ENCODE measurements at regions not wholly inside any gene's neighbourhood (a gene's known extent, or its start where the extent isn't known, plus 50 kb on each side); places are given as distances from the start of the nearest gene placed in this dataset.

- H3K27me3 ChIP-seq, result no peaks in the 10 kb centered on the region
- H3K4me3 ChIP-seq, result no peak overlapping the region
- TF ChIP-seq POLR2A (IDR thresholded peaks at IDR 0.05), result no peak
- no peak for TF ChIP-seq CTCF (IDR thresholded peaks at IDR 0.05)
- intact Hi-C loops (cut with DNase I; ENCODE audit: low total_unique reads), result no loop called here
- peak; percentile 64 to 77 for DNase-seq
- H3K27ac ChIP-seq, result peak overlapping the region in 1 of 2 donors; percentile 18
- H3K9me3 ChIP-seq, result no peaks in the 10 kb centered on the region
- peaks cover 0 to 6% of the 10 kb centered on the region in 2 donors for H3K4me1 ChIP-seq
- no peaks in the 10 kb centered on the region for H3K36me3 ChIP-seq
Measured at GRCh38 chr18:23311351-23312121, 141.6 kb upstream of the RIOK3 start.

- no peaks in the 10 kb centered on the region for H3K9me3 ChIP-seq
- TF ChIP-seq CTCF (IDR thresholded peaks at IDR 0.05), result no peak
- TF ChIP-seq POLR2A (IDR thresholded peaks at IDR 0.05), result no peak
- H3K4me3 ChIP-seq, result no peak overlapping the region
- H3K27ac ChIP-seq, result no peak overlapping the region
- H3K36me3 ChIP-seq, result no peaks in the 10 kb centered on the region
- intact Hi-C loops (cut with DNase I; ENCODE audit: low total_unique reads), result no loop called here
- peaks cover 0 to 6% of the 10 kb centered on the region in 2 donors for H3K4me1 ChIP-seq
- no peak for DNase-seq
- no peaks in the 10 kb centered on the region for H3K27me3 ChIP-seq
Measured at GRCh38 chr18:23313379-23313778, 139.7 kb upstream of the RIOK3 start.

GRCh38 chr18:23314672-23315071 lies 138.4 kb upstream of the RIOK3 start:
- no peaks in the 10 kb centered on the region for H3K9me3 ChIP-seq
- no peaks in the 10 kb centered on the region for H3K27me3 ChIP-seq
- intact Hi-C loops (cut with DNase I; ENCODE audit: low total_unique reads), result no loop called here
- no peaks in the 10 kb centered on the region for H3K36me3 ChIP-seq
- H3K27ac ChIP-seq, result no peak overlapping the region
- DNase-seq, result no peak
- no peak for TF ChIP-seq CTCF (IDR thresholded peaks at IDR 0.05)
- TF ChIP-seq POLR2A (IDR thresholded peaks at IDR 0.05), result no peak
- peaks cover 0 to 6% of the 10 kb centered on the region in 2 donors for H3K4me1 ChIP-seq
- H3K4me3 ChIP-seq, result no peak overlapping the region

- Histone ChIP-seq H3K4me1 (peaks cover 0 to 6% of the 10 kb centered on the region in 2 donors), H3K9me3 (no peaks in the 10 kb centered on the region), H3K36me3 (no peaks in the 10 kb centered on the region), H3K4me3 (no peak overlapping the region), H3K27ac (no peak overlapping the region), H3K27me3 (no peaks in the 10 kb centered on the region)
- DNase-seq, result no peak
- TF ChIP-seq POLR2A (IDR thresholded peaks at IDR 0.05), result no peak
- no peak for TF ChIP-seq CTCF (IDR thresholded peaks at IDR 0.05)
- intact Hi-C loops (cut with DNase I; ENCODE audit: low total_unique reads), result no loop called here
Measured at GRCh38 chr18:23316316-23316715, 136.8 kb upstream of the RIOK3 start.

GRCh38 chr18:23316988-23317387 lies 136.1 kb upstream of the RIOK3 start:
- Histone ChIP-seq H3K4me3 (no peak overlapping the region), H3K4me1 (peaks cover 0 to 3% of the 10 kb centered on the region in 2 donors), H3K27me3 (no peaks in the 10 kb centered on the region), H3K36me3 (no peaks in the 10 kb centered on the region), H3K9me3 (no peaks in the 10 kb centered on the region), H3K27ac (no peak overlapping the region)
- no peak for DNase-seq
- TF ChIP-seq POLR2A (IDR thresholded peaks at IDR 0.05), result no peak
- no peak for TF ChIP-seq CTCF (IDR thresholded peaks at IDR 0.05)
- intact Hi-C loops (cut with DNase I; ENCODE audit: low total_unique reads), result no loop called here
